ENCODE measurements at regions not wholly inside any gene's neighbourhood (a gene's known extent, or its start where the extent isn't known, plus 50 kb on each side); places are given as distances from the start of the nearest gene placed in this dataset.

GRCh38 chr6:18663011-18663410 lies 275.9 kb downstream of the RNF144B start:
- TF ChIP-seq EP300 (IDR thresholded peaks at IDR 0.05) (no peak), CTCF (IDR thresholded peaks at IDR 0.05) (no peak), POLR2AphosphoS5 (IDR thresholded peaks at IDR 0.05) (no peak)
